ENCODE measurements at regions not wholly inside any gene's neighbourhood (a gene's known extent, or its start where the extent isn't known, plus 50 kb on each side); places are given as distances from the start of the nearest gene placed in this dataset.

GRCh38 chr5:105430516-105430915 lies 1867.9 kb upstream of the NUDT12 start:
- DNase-seq: no peak

- no peak for DNase-seq
Observed at GRCh38 chr5:105428451-105429380, 1866.1 kb upstream of the NUDT12 start.

- no peak for DNase-seq
Observed at GRCh38 chr5:105414067-105414466, 1851.5 kb upstream of the NUDT12 start.

GRCh38 chr5:105413406-105413990 lies 1850.9 kb upstream of the NUDT12 start:
- DNase-seq: no peak

- DNase-seq: no peak
Observed at GRCh38 chr5:105409695-105410094, 1847.1 kb upstream of the NUDT12 start.

GRCh38 chr5:105407200-105407599 lies 1844.6 kb upstream of the NUDT12 start:
- DNase-seq: no peak

GRCh38 chr5:105397749-105398148 lies 1835.2 kb upstream of the NUDT12 start:
- DNase-seq: no peak

- DNase-seq: no peak
Observed at GRCh38 chr5:105392710-105393149, 1830.1 kb upstream of the NUDT12 start.

- no peak for DNase-seq
Observed at GRCh38 chr5:105392122-105392709, 1829.6 kb upstream of the NUDT12 start.

GRCh38 chr5:105380126-105380525 lies 1817.5 kb upstream of the NUDT12 start:
- no peak for DNase-seq

- no peak for DNase-seq
Observed at GRCh38 chr5:105371169-105371568, 1808.6 kb upstream of the NUDT12 start.

GRCh38 chr5:105350486-105351140 lies 1788.0 kb upstream of the NUDT12 start:
- DNase-seq: no peak

GRCh38 chr5:105331558-105331957 lies 1769.0 kb upstream of the NUDT12 start:
- no peak for DNase-seq

- no peak for DNase-seq
Observed at GRCh38 chr5:105330185-105330584, 1767.6 kb upstream of the NUDT12 start.

- no peak for DNase-seq
Observed at GRCh38 chr5:105304859-105305258, 1742.3 kb upstream of the NUDT12 start.

GRCh38 chr5:105288946-105289345 lies 1726.4 kb upstream of the NUDT12 start:
- no peak for DNase-seq

GRCh38 chr5:105283134-105283533 lies 1720.5 kb upstream of the NUDT12 start:
- DNase-seq: no peak

GRCh38 chr5:105274079-105274478 lies 1711.5 kb upstream of the NUDT12 start:
- no peak for DNase-seq

- no peak for DNase-seq
Observed at GRCh38 chr5:105263515-105263914, 1700.9 kb upstream of the NUDT12 start.

- no peak for DNase-seq
Observed at GRCh38 chr5:105259581-105260217, 1697.1 kb upstream of the NUDT12 start.

GRCh38 chr5:105238561-105238960 lies 1676.0 kb upstream of the NUDT12 start:
- no peak for DNase-seq

GRCh38 chr5:105230516-105231157 lies 1668.0 kb upstream of the NUDT12 start:
- no peak for DNase-seq
